ENCODE measurements at regions not wholly inside any gene's neighbourhood (a gene's known extent, or its start where the extent isn't known, plus 50 kb on each side); places are given as distances from the start of the nearest gene placed in this dataset.
A peak's percentile ranks its signal among the peaks of the same experiment; 100 is the strongest.

DNA sequence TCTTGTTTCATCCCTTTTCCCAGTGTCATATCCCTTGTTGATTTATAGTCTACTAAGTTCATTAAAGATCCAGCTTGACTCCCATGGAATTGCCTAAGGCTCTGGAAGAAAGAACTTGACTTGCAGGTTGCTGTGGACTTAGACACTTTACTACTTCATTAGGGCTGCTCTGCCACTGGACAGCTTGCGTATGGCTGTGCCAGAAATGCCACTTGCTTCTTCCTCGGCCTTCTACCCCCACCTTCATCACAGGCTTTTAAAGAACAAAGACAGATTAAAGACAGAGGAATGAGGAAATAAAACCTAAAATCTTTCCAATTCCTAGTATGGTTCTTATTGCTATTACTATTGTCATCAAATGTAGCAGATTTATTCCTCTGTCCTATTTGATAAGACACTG, 591.7 kb downstream of the BCL11A start:
- Histone ChIP-seq H3K18ac (ENCODE audit: extremely low read depth, low read length) (no peak overlapping the region), H2BK12ac (ENCODE audit: low read depth, low read length) (no peak overlapping the region), H4K91ac (replicated peaks; ENCODE audit: insufficient read length, low read length) (no peak overlapping the region), H3K36me3 (ENCODE audit: control insufficient read depth in 2 of 4, insufficient read depth in 4 of 4, low read length in 3 of 4) (no peaks in the 10 kb centered on the region), H2BK5ac (ENCODE audit: low read depth, low read length) (no peak overlapping the region), H3K4ac (replicated peaks; ENCODE audit: insufficient read length, low read depth, low read length) (no peak overlapping the region), H2AFZ (ENCODE audit: low read length) (0 out of 2 replicates have a peak overlapping the region, but pooled peaks have one; percentile 27), H3K56ac (replicated peaks; ENCODE audit: insufficient read length, low read depth, low read length) (no peak overlapping the region), H3K14ac (ENCODE audit: insufficient read length) (no peak overlapping the region), H4K8ac (ENCODE audit: extremely low read depth, insufficient read depth, low read length) (no peak overlapping the region), H3K9ac (replicated peaks in 1 of 4; ENCODE audit: extremely low read depth in 1 of 4, low read depth in 3 of 4, low read length in 3 of 4) (no peak overlapping the region), H2BK15ac (ENCODE audit: low read length) (no peak overlapping the region), H3K23me2 (ENCODE audit: low read depth, low read length) (no peaks in the 10 kb centered on the region; the same call in 1 of the 2 replicates), H3K79me1 (ENCODE audit: low read depth, low read length) (no peaks in the 10 kb centered on the region), H2AK5ac (ENCODE audit: low read depth, low read length) (no peak overlapping the region), H3K23ac (ENCODE audit: insufficient read length) (no peak overlapping the region), H3K4me3 (ENCODE audit: extremely low read depth in 1 of 4, insufficient read depth in 2 of 4, low read depth in 3 of 4, low read length in 4 of 4) (no peak overlapping the region), H4K20me1 (replicated peaks in 1 of 2; ENCODE audit: control insufficient read depth in 1 of 2, insufficient read depth in 2 of 2, low read length in 2 of 2) (no peaks in the 10 kb centered on the region), H4K5ac (ENCODE audit: insufficient read length, low read depth, low read length) (no peak overlapping the region), H3K27ac (ENCODE audit: low read depth, low read length) (no peak overlapping the region), H3K4me1 (replicated peaks in 1 of 4; ENCODE audit: control insufficient read depth in 3 of 4, insufficient read depth in 4 of 4, low read length in 3 of 4) (peaks cover 0 to 11% (median under 1%) of the 10 kb centered on the region in 4 experiments; a peak in 3 of 7 replicates), H3K27me3 (replicated peaks in 1 of 4; ENCODE audit: control insufficient read depth in 3 of 4, extremely low read depth in 1 of 4, insufficient read depth in 3 of 4, low read length in 3 of 4) (no peaks in the 10 kb centered on the region), H2BK120ac (replicated peaks; ENCODE audit: low read depth, low read length) (no peak overlapping the region), H3K4me2 (ENCODE audit: insufficient read depth in 1 of 2, low read depth in 2 of 2, low read length in 2 of 2) (no peak overlapping the region), H3K79me2 (ENCODE audit: control insufficient read depth in 1 of 2, insufficient read depth in 2 of 2, low read length in 2 of 2) (no peaks in the 10 kb centered on the region), H3K9me3 (ENCODE audit: insufficient read depth in 2 of 2, low read depth in 1 of 2, low read length in 1 of 2) (no peaks in the 10 kb centered on the region), H2BK20ac (ENCODE audit: low read length) (no peak overlapping the region)
- 87% methylated on average over 2 of the region's 2 CpGs; no CpG with 5 or more reads in 1 of the 2 experiments for WGBS, 2 experiments (ENCODE audit: extremely low coverage in 1 of 2, insufficient coverage in 1 of 2, insufficient read length in 1 of 2, insufficient replicate concordance in 2 of 2, low coverage in 1 of 2, low lambda C conversion rate in 2 of 2, missing lambda C conversion rate in 1 of 2)
- ChIA-PET POLR2A (ENCODE audit: partially characterized antibody) (no interaction called here), CTCF (ENCODE audit: partially characterized antibody) (interaction anchor here (0.7 to 3.8 kb wide), 2 partner anchors 28 to 147 kb away, joined by 3 to 12 read pairs; no protein-coding TSS in a partner anchor)
- DNase-seq (ENCODE audit: low read depth in 1 of 2, low spot score in 2 of 2): no peak
- no peak for FAIRE-seq
- no peak for TF ChIP-seq BCL11A (IDR thresholded peaks at IDR 0.05; ENCODE audit: low read depth in 2 of 2, low read length in 2 of 2)
- TF ChIP-seq ASH2L (IDR thresholded peaks at IDR 0.05; ENCODE audit: low read length): no peak
- no peak for TF ChIP-seq POLR2AphosphoS5 (IDR thresholded peaks at IDR 0.05; ENCODE audit: low read depth, low read length)
- TF ChIP-seq CHD2 (IDR thresholded peaks at IDR 0.05; ENCODE audit: low read length): no peak
